SJCRH30 (cell line): ENCODE measurements at regions not wholly inside any gene's neighbourhood (a gene's known extent, or its start where the extent isn't known, plus 50 kb on each side); places are given as distances from the start of the nearest gene placed in this dataset.

Experiments
- DNase-seq, 2 experiments: peaks; one replicate each; pipeline ENCODE4 v3.0.0-alpha.2; 2015 to 2020
- H3K27ac ChIP-seq: fragments of 250-450 bp; sonication (Bioruptor Pico); 2 replicates; pipeline ENCODE4 v1.5.1; 2020; ENCODE audit warnings: mild to moderate bottlenecking, moderate library complexity
- H3K27me3 ChIP-seq: fragments of 250-450 bp; sonication (Bioruptor Pico); 2 replicates; pipeline ENCODE4 v1.5.1; 2020; ENCODE audit warnings: mild to moderate bottlenecking, moderate library complexity
- H3K36me3 ChIP-seq: fragments of 250-450 bp; sonication (Bioruptor Pico); 2 replicates; pipeline ENCODE4 v1.5.1; 2020; ENCODE audit warnings: mild to moderate bottlenecking, moderate library complexity
- H3K4me1 ChIP-seq: fragments of 250-450 bp; sonication (Bioruptor Pico); 2 replicates; pipeline ENCODE4 v1.5.1; 2020; ENCODE audit warnings: mild to moderate bottlenecking, moderate library complexity
- H3K4me3 ChIP-seq: fragments of 250-450 bp; sonication (Bioruptor Pico); 2 replicates; pipeline ENCODE4 v1.5.1; 2020; ENCODE audit warnings: mild to moderate bottlenecking, moderate library complexity
- H3K9me3 ChIP-seq: fragments of 250-450 bp; sonication (Bioruptor Pico); replicated peaks from 2 replicates; pipeline ENCODE4 v1.5.1; 2020; ENCODE audit warnings: mild to moderate bottlenecking, moderate library complexity

DNA sequence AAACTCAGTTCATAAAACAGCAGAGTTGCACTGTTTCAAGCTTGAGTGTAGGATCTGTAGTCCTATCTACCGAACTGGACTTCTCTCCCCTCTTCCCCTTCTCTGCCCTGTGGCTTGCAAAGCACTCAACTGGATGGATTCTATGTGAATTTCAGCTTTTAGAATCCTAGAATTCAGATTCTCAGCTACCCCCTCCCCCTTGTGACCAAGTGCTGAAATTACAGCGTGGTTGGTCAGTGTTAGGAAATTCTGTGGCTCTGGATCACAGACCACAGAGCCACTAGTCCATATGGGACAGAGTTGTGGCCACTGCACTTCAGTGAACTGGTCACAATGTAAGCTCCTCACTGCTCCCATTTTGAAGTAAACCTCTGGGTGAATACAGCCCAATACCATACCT, 64.6 kb upstream of the TRPC5 start:
- Histone ChIP-seq H3K4me3 (no peak overlapping the region), H3K27ac (no peak overlapping the region), H3K27me3 (peaks cover 3% of the 10 kb centered on the region; the same call in 1 of the 2 replicates), H3K9me3 (no peaks in the 10 kb centered on the region), H3K4me1 (no peaks in the 10 kb centered on the region), H3K36me3 (no peaks in the 10 kb centered on the region)
- DNase-seq = peak; percentile 8 to 60

DNA sequence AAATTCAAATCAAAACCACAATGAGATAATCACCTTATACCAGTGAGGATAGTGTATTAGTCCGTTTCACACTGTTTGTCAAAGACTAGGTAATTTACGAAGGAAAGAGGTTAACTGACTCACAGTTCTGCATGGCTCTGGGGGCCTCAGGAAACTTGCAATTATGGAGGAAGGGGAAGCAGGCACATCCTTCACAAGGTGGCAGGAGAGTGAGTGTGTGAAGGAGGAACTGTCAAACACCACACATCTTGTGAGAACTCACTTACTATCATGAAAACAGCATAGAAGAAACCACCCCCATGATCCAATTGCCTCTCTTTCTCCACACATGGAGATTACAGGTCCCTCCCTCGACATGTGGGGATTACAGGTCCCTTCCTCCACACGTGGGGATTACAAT, 54.7 kb upstream of the TRPC5 start:
- H3K4me3 ChIP-seq = no peak overlapping the region
- no peaks in the 10 kb centered on the region for H3K36me3 ChIP-seq
- H3K27me3 ChIP-seq = peaks cover 3% of the 10 kb centered on the region; the same call in 1 of the 2 replicates
- H3K4me1 ChIP-seq = no peaks in the 10 kb centered on the region
- DNase-seq = no peak
- no peaks in the 10 kb centered on the region for H3K9me3 ChIP-seq
- no peak overlapping the region for H3K27ac ChIP-seq
